NCI-H2227 treated with DMSO at 0.1 percent for 48 hours (cell line): ENCODE measurements at regions not wholly inside any gene's neighbourhood (a gene's known extent, or its start where the extent isn't known, plus 50 kb on each side); places are given as distances from the start of the nearest gene placed in this dataset.
A peak's percentile ranks its signal among the peaks of the same experiment; 100 is the strongest.
"Not testable (repeated sequence)": the region's sequence is repeated elsewhere in the genome, so short reads cannot be mapped to it uniquely, and the experiment has no call there.

Source experiments
- DNase-seq: peaks from one replicate; lab custom pipeline; 2025; lab: John Stamatoyannopoulos, UW

DNA sequence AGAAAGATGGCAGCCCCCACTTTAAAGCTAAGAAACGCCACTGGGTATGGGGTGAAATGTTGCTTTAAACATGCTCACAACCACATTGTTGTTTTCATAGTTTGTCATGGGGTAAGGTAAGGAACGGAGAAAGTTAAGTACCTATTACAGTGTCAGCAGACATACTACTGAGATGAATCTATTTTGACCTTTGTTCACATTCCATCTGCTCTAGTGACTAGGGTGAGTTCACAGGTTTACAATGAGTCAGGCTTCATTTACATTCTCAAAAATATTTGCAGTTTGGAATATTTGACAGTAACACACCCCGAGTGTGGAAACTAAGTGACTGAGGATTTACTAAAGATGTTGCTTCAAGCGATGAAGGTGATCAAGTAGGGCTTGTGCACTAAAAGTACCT lies 428.7 kb upstream of the ACVR2A start:
- no peak for DNase-seq

DNA sequence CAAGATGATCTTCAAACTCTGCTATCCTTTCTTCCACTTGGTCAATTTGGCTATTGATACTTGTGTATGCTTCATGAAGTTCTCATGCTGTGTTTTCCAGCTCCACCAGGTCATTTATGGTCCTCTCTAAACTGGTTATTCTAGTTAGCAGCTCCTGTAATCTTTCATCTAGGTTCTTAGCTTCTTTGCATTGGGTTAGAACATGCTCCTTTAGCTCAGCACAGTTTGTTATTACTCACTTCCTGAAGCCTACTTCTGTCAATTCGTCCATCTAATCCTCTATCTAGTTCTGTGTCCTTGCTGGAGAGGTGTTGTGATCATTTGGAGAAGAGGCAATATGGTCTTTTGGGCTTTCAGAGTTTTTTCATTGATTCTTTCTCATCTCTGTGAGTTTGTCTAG lies 430.2 kb upstream of the ACVR2A start:
- DNase-seq: not testable (repeated sequence)

DNA sequence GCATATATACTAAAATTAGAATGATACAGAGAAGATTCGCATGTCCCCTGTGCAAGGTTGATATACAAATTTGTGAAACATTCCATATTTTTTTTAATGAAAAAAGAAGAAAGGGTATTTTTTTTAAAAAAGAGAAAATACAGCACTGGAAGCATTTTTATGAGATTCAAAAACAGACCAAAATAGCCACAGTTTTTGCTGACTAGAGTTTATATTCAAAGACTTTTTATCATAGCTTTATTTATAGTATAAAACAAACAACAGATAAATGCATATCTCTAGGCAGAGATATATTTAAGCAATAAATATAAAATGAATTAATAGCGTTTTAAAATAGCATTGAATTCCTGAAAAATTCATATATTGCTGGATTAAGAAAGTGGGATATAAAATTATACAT lies 436.5 kb upstream of the ACVR2A start:
- no peak for DNase-seq

DNA sequence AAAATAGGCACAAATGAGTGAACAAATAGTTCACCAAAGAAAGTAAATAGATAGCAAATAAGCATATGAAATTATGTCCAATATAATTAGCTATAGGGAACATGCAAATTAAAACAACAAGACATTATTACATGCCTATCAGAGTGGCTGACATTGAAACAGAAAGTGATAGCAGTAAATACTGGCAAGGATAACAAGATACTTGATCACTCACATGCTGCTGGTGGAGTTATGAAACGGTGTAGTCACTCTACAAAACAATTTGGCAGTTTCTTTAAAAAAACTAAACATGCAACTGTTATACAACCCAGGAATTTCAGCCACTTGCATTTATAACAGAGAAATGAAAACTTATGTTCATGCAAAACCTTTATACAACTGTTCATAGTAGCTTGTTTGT lies 439.2 kb upstream of the ACVR2A start:
- DNase-seq: no peak

DNA sequence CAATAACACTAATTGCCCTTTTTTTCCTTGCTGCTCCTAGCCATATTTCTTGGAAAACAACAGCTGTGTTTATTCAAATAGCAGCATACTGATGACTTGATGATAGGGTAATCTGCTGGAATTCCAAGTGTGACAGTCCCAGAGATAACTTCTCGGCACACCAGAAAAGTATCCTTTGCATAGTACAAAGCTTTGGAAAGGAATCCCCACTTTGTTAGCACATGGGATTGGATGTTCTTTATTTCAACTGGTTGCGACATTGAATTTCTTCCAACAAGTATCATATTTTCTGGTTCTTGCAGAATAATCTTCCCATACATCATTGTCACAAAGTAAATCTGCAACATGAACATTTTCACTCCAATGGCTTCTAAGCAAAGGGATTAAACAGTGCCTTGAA lies 445.8 kb upstream of the ACVR2A start:
- no peak for DNase-seq

DNA sequence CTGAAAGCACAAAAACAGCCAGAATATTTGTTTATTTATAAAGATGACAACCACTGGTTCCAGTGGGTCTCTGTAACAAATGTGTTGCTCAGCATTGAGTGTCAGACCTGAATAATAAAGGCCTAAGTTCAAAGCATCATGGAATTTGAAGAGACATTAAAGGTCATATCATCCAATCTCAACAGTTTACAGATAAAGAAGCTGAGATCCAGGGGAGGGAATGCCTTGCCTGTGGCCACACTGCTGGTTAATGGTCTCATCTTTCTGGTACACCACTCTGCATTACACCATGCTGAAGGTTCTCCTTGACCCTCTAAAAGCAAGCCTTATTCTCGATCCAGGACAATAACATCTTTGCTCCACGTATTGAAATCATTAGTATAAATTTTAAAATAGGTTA lies 446.5 kb upstream of the ACVR2A start:
- no peak for DNase-seq

DNA sequence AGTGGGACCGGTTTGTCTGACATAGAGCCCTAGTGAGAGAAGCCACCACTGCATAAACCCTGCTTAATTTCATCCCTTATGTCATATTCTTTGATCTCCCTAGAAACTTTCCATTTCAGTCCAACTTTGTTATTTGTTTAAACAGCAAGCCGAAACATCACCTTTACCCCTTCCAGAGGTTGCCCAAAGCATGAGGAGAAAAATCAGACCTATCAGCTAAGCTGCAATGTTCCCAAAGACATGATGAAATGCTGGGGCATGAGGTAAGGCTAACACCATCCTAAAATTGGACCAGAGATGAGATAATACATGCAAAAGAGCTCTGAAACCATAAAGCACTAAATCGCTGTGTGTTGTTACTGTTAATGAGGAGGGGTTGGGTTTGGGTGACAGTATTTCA lies 447.9 kb upstream of the ACVR2A start:
- DNase-seq: no peak

DNA sequence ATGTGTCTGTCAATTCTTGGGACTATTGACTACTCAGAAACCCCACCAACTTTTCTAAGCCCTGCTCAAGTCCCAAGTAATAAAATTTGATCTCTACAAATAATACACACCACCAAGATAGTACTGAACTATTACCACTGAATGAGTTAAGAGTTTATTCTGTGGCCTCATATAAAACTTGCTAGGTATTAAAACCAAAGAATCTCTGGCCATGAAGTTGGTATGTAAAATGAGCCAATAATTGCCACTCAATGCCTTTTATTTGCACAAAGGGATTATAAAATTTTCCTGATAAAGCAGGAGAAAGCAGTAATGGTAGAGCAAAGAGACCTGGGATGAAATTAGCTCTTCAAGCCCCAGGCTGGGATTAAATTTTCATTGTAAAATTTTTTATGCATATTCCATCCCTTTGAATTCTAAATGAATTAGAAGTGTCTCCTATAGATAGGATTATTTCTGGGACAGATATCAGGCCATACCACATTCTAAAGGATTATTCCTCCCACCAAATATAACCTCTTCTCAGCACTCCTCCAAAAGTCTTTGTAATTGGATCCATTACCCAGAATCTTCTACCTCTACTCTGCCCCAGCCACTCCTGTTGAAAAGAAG lies 450.5 kb upstream of the ACVR2A start:
- no peak for DNase-seq

DNA sequence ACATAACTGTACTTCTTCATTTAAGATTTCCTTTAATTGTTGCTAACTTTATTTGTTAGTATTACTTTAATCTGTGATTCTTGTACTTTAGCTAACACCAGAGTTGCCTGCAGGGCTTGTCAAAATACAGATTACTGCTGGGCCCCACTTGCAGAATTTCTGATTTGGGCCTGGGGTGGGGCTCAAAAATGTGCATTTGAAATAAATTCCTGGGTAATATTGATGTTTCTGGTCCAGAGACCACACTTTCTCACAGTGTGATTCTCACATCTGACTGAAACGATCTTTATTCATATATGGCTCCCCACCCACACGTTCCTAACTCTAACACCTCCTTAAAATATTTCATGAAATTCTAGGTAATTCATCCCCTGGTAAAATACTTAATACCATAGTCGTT lies 452.6 kb upstream of the ACVR2A start:
- DNase-seq: no peak

DNA sequence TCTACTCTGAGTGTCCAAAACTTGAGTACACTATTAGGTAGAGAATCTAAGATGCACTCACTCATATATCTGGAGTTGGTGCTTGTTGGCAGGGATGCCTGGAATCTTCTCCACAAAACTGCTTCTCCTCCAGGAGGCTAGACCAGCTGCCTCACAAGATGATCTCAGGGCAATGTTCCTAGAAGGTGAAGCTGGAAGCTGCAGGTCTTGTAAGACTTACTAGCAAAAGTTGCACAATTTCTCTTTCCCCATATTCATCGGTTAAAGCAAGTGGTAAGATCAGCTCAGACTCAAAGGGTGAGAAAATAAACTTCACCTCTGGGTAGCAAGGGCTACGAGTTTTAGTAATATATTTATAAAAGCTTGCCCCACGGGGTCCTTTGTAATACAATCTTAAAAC lies 454.4 kb upstream of the ACVR2A start:
- DNase-seq: no peak

DNA sequence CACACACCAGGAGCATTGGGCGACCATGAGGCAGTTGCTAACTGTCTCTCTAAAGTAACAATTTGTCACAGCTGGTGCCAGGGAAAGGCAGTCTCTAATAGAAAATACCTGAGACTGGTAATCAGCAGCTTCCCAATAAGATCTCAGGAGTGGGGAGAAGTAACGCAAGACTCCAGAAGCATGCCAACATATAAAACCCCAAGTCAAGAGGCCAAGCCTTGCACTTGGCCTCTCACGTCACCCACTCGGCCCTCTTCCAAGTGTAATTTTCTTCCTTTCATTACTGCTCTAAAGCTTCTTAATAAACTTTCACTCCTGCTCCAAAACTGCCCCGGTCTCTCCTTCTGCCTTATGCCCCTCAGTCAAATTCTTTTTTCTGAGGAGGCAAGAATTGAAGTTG lies 455.6 kb upstream of the ACVR2A start:
- DNase-seq: no peak

DNA sequence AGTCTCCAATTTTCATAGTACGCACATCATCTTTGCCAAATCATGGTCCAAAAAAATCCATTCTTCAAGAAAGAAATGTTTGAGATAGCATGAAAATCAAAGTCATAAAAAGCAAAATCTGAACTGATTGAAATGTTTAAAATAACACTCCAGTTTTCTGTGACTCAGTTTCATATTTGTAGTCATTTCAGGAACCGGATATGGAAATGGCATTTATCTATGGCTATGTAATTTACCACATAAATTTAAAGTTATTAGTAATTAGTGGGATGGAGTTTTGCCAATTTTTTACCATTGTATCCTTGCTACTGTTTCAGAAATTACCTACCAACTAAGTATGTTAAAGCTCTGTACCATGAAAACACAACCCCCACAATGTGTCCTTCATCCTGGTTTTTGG lies 456.6 kb upstream of the ACVR2A start:
- no peak for DNase-seq

DNA sequence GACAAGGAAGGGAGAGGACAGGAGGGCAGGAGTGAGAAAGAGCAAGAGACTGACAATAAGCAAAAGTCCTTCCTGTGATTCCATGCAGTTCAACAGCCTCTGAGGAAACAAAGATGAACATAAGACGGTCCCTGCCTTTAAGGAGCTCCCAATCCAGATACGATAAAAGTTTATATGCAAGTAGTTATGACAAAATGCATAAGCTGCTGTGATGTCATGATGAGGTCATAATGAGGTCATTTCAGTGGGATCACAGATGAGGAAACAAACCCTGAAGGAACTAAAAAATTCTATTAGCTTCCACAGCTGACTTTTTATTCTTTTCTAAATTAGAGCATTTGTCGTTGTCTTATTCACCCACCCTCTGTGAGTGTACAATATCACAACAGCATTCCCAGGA lies 458.5 kb upstream of the ACVR2A start:
- no peak for DNase-seq

DNA sequence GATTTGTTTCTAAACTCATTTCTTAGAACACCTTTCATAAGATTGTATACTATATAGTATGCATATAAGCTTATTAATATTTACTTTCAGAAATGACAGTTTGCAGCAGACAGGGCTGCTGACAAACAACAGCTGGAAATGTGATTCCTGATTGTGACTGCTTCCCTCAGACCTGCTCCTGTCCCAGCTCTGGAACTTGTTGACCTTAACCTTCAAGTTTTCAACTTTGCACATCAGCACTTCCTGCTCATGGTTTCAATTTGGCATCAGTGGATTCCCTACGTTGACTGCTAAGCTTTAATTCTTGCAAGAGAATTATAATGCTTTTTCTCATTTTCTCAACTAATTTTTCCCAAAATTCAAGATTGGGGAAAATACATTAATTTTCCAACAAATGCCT lies 459.2 kb upstream of the ACVR2A start:
- DNase-seq: no peak

DNA sequence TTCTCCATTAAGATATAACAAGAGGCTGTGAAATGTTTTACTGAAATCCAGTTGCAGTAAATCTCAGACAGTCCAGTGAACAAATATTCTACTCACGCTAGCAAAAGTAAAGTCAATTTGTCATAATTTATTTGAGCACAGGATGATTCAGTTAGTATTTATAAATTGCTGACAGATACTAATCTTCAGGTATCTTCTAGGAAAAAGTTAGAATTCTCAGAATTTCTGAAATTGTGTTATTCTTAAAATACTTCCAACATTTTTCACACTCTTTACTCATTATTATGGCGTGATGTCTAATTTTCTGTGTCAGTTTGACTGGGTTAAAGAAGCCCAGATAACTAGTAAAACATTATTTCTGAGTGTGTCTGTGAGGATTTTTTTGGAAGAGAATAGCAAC lies 460.2 kb upstream of the ACVR2A start:
- DNase-seq: no peak

DNA sequence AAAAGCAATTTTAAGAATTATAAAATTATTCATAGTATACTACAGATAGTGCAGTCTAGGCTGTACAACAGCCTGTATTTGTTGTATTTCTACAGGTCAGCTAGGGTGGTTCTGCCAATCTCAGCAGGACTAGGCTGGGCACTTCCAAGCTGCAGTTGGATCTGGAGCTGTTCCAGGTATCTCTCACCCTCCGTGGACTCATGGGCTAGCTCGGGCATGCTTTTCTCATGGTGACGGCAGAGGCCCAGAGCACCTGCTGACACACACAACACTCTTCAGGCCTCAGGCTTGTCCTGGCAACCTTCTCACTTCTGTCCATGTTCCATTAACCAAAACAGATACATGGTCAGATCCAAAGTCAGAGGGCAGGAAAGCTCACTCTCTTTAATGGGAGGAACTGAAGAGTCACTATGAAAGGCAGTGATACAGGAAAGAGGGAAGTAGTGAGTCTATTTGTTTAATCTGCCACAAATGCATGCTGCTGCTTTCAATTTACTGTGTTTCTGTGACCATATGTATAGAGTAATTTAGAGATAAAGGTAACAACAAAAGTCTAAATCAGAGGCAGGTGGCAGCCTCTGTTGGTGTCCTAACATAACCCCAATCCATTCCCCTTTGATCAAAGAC lies 462.4 kb upstream of the ACVR2A start:
- no peak for DNase-seq

DNA sequence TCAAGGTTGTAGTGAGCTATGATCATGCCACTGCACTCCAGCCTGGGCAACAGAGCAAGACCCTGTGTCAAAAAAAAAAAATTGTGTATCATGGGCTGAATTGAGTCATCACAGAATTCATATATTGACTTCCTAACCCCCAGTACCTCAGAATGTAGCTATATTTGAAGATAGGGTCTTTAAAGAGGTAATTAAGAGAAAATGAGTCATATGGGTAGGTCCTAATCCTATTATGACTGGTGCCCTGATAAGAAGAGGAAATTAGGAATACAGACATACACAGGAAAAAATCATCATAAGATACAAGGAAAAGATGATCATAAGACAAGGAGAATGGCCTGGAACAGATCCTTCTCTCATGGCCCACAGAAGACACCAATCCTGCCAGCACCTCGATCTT lies 466.4 kb upstream of the ACVR2A start:
- no peak for DNase-seq

DNA sequence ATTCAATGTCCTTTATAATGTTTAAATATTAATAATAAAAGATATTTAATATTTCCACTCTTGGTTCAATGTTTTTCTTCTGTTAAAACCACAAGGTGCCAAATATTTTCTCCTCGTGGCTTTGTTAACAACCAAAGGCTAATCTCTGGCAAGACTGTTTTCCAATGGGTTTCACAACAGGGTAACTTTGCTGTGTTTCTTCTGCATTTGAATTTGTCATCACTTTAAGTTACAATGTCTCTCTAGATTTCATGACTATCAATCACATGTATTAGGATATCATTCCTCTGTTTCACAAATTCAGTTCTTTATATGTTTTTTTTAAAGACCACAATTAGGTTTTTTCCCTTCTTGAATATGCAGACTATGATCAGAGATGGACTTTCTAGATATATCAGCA lies 469.8 kb upstream of the ACVR2A start:
- no peak for DNase-seq

DNA sequence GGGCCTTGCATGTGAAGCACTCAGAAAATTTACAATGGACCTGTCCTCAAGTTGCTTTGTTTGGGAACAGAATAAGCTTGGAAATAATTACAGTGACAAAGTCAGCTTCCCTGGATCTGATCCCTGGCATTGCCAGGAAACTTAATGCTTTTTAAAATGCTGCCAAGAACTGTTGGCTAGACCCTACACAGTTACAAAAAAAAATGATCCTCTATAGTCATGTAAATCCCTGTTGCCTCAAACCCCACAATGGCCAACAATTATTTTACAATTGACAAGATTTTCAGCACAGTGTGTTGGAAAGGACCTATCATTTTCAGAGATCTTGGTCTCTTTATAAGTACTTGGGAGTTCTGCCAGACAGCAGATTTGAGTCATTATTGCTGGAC lies 470.4 kb upstream of the ACVR2A start:
- peak; percentile 89 for DNase-seq

DNA sequence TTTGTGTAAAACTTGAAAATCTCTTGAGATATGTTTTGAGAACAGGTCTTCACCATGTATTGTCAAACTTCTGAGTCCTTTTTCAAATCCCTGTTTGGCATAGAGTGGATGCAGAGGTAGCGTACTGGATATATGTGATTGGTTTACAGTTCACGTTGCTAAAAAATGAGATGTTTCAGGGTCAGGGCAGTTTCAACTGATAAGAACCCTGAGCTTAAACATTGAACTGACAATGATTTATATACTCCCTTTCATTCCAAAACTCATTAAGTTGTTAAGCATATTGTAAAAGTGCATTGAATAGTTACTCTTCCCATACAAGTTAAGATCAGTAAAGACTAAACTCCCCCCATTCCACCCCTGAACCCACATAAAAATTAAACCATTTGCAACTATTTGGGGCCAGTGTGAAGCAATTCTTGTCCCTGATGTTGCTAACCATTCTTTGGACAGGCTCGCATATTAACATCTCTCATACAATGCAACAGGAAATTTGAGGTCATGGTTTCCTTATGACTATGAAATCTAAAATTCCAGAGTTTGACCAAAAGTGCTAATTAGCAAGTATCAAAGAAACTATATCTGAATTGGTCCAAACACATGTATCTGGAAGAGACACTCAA lies 470.9 kb upstream of the ACVR2A start:
- DNase-seq: no peak

DNA sequence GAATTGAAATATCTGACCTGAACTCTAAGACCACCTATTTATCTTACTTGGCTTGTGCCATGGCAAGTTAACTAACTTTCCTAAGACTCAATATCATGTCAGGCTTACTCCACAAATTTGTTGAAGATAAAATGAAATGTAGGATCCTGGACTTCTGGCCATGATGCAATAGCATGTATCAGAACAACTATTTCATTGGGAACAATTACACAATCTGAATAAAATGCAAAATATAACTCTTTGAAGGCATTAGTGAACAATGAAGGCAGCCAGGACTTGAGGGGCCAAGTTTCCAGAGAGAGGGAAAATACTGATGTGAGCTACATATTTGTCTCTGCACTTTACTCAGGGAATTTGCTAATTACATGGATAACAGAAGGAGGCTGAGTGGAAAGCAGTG lies 476.5 kb upstream of the ACVR2A start:
- DNase-seq: no peak

DNA sequence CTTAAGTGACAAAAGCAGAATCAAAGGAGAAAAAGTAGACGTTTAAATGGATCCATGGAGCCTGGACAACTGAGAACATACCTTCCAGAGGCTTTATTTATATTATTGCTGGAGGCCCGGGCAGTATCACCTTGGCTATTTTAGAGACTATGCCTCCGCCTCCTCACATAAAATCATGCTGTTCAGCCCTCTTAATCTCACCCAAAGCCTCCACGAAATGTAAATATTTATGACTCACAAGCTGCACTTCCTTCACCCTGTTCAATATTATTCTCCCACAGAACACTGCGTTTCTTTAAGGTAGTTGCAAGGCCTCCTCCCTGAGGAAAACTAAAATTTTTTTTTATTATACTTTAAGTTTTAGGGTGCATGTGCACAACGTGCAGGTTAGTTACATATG lies 478.6 kb upstream of the ACVR2A start:
- DNase-seq: no peak

DNA sequence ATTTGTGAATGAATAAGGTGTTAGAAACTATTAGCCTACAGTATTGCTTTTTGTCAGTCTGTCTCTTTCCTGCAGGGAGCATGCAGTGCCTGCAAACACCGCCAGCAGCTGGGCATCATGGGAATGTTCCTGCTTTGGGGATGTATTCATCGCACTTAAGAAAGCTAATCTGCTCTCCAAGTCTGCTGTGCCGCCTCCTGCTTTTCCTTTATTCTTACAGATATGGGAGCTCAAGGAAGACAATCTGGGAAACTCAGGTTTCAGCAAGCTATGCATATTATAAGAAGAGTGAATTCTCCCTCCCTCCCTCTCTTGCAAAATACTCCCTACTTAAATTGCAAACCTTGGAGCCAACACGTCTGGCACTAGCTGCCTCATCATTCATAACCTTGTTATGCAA lies 479.2 kb upstream of the ACVR2A start:
- no peak for DNase-seq

DNA sequence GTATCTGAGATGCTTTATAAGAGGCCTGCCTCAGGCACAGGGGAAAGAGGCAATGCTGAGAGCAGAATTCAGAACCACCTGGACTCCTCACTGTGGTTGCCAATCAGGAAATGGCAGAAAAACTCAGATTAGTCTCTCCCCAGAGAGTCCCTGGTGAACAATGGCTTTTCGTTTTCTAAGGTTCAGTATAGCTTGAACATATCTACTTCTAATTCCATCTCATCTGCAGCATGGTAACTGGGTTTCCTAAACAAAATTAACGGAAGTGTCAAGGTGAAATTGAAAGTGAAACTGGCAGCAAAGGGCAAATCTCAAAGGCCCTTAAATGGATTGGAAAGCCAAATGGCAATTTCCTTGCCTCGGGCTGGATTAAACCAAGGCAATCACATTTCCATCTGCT lies 480.2 kb upstream of the ACVR2A start:
- no peak for DNase-seq
